Neural cell (in vitro differentiated cells): ENCODE measurements at regions not wholly inside any gene's neighbourhood (a gene's known extent, or its start where the extent isn't known, plus 50 kb on each side); places are given as distances from the start of the nearest gene placed in this dataset.
A peak's percentile ranks its signal among the peaks of the same experiment; 100 is the strongest.
"Not testable (repeated sequence)": the region's sequence is repeated elsewhere in the genome, so short reads cannot be mapped to it uniquely, and the experiment has no call there.

Experiments
- H2AFZ ChIP-seq: fragments of 200-600, 300-800 bp; sonication (generic), shearing (Covaris generic); 2 replicates; pipeline ENCODE4 v1.6.0; 2014; ENCODE audit warnings: low read depth, mild to moderate bottlenecking, antibody characterized with exemption, low read length, moderate library complexity
- H3F3A ChIP-seq: fragments of 200-600 bp; shearing (Covaris generic); 2 replicates; pipeline ENCODE4 v1.6.1; 2016; ENCODE audit warnings: mild to moderate bottlenecking, moderate library complexity, mixed read lengths, antibody characterized with exemption, low read length; ENCODE audit not compliant: insufficient read depth, poor library complexity, severe bottlenecking
- H3K27ac ChIP-seq: fragments of 200-600, 300-800 bp; sonication (generic), shearing (Covaris generic); 2 replicates; pipeline ENCODE4 v1.5.1; 2014; ENCODE audit warnings: mild to moderate bottlenecking, low read length, moderate library complexity
- H3K27me3 ChIP-seq: fragments of 300-800, 200-600 bp; sonication (generic), shearing (Covaris generic); 2 replicates; pipeline ENCODE4 v1.6.0; 2014; ENCODE audit warnings: mild to moderate bottlenecking, low read depth, low read length, moderate library complexity; ENCODE audit not compliant: insufficient read depth
- H3K36me3 ChIP-seq: fragments of 300-800, 200-600 bp; sonication (generic), shearing (Covaris generic); 2 replicates; pipeline ENCODE4 v1.5.1; 2014; ENCODE audit warnings: mild to moderate bottlenecking, antibody characterized with exemption, low read length, moderate library complexity; ENCODE audit not compliant: insufficient read depth
- H3K4me2 ChIP-seq: fragments of 300-800, 200-600 bp; sonication (generic), shearing (Covaris generic); 2 replicates; pipeline ENCODE4 v1.6.0; 2014; ENCODE audit warnings: mild to moderate bottlenecking, low read length
- H3K4me3 ChIP-seq: fragments of 300-800, 200-600 bp; sonication (generic), shearing (Covaris generic); 2 replicates; pipeline ENCODE4 v1.5.1; 2014; ENCODE audit warnings: mild to moderate bottlenecking, low read length, moderate library complexity
- H3K79me2 ChIP-seq: fragments of 200-600 bp; shearing (Covaris generic); replicated peaks from 2 replicates; pipeline ENCODE4 v1.6.0; 2014; ENCODE audit warnings: mild to moderate bottlenecking, low read length, moderate library complexity; ENCODE audit not compliant: insufficient read depth
- H3K9ac ChIP-seq: fragments of 300-800, 200-600 bp; sonication (generic), shearing (Covaris generic); 2 replicates; pipeline ENCODE4 v1.6.1; 2016; ENCODE audit warnings: mild to moderate bottlenecking, low read length, mixed read lengths
- H3K9me2 ChIP-seq: fragments of 200-600 bp; shearing (Covaris generic); 2 replicates; pipeline ENCODE4 v1.6.1; 2016; ENCODE audit warnings: mild to moderate bottlenecking, low read length, mixed read lengths; ENCODE audit not compliant: insufficient read depth
- H3K9me3 ChIP-seq: fragments of 200-600, 300-800 bp; sonication (generic), shearing (Covaris generic); 2 replicates; pipeline ENCODE4 v1.6.1; 2016; ENCODE audit warnings: mild to moderate bottlenecking, mixed run types, low read length, moderate library complexity, mixed read lengths
- H4K20me1 ChIP-seq: fragments of 200-600 bp; shearing (Covaris generic); 2 replicates; pipeline ENCODE4 v1.6.1; 2016; ENCODE audit warnings: mild to moderate bottlenecking, mixed run types; ENCODE audit not compliant: insufficient read depth
- CTCF ChIP-seq: fragments of 450-650 bp; IDR thresholded peaks from 2 replicates; pipeline ENCODE4 v1.5.1; 2014; ENCODE audit warnings: antibody characterized with exemption, mild to moderate bottlenecking, moderate library complexity; ENCODE audit not compliant: poor library complexity, severe bottlenecking
- EP300 ChIP-seq: fragments of 450-650 bp; conservative IDR thresholded peaks from 2 replicates; pipeline ENCODE4 v1.6.1; 2014; ENCODE audit warnings: antibody characterized with exemption, mild to moderate bottlenecking, moderate library complexity; ENCODE audit not compliant: poor library complexity, severe bottlenecking
- EZH2 ChIP-seq: fragments of 200-600, 300-800 bp; shearing (Covaris generic), sonication (generic); IDR thresholded peaks from 2 replicates; pipeline ENCODE4 v1.6.1; 2014; ENCODE audit warnings: antibody characterized with exemption, low read length, borderline replicate concordance, mild to moderate bottlenecking; ENCODE audit not compliant: insufficient read depth, poor library complexity, severe bottlenecking
- MXI1 ChIP-seq: fragments of 450-650 bp; conservative IDR thresholded peaks from 2 replicates; pipeline ENCODE4 v1.6.1; 2014; ENCODE audit warnings: antibody characterized with exemption, mild to moderate bottlenecking; ENCODE audit not compliant: poor library complexity, severe bottlenecking
- POLR2AphosphoS5 ChIP-seq: IDR thresholded peaks from 2 replicates; pipeline ENCODE4 v1.6.1; 2012
- RAD21 ChIP-seq: fragments of 450-650 bp; conservative IDR thresholded peaks from 2 replicates; pipeline ENCODE4 v1.6.1; 2014; ENCODE audit warnings: antibody characterized with exemption, mild to moderate bottlenecking, moderate library complexity
- SMC3 ChIP-seq: fragments of 450-650 bp; conservative IDR thresholded peaks from 2 replicates; pipeline ENCODE4 v1.6.1; 2014; ENCODE audit warnings: antibody characterized with exemption, mild to moderate bottlenecking, moderate library complexity; ENCODE audit not compliant: poor library complexity
- TAF1 ChIP-seq: IDR thresholded peaks from 2 replicates; pipeline ENCODE4 v1.6.1; 2012; ENCODE audit warnings: low read depth
- TF ChIP-seq, protein P1 (sequence below): IDR thresholded peaks from 2 replicates; pipeline ENCODE4 v1.6.1; 2012; ENCODE audit warnings: borderline replicate concordance

DNA sequence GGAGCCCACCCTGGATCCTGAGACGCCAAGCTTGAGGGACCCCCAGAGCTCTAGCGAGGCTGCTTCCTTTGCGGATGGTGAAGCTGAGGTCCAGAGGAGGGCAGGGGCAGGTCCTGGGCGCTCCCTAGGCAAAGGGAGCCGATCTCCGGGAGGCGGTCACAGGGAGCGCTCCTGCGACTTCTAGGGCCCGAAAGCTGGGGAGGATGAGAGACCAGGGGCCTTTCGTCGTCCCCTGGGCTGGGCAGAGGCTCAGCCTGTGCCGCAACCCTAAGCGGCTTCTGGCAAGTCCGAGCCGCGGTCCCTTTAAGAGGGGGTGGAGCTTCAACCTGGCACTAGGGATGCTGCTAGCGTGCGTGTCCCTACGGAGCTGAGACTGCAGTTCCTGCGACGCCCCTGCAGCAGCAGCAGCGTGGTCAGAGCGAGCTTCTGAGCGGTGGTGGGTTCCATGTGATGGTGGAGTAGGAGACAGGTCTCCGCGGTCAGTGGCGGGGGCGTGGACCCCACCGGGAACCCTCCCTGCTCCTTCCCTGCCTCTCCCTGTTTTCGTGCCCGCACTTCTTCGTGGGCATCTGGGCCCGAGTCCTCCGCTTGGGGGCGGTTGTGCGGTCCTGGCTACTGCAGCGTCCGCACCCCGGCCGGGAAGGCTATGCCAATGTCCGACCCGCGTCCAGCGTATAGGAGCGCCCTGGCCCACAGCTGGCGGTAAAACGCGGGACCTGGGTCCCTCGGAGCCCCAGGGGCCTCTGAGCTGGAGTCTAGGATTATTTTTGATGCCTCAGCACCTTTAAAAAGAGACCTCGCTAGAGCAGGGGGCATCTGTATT lies 154.6 kb downstream of the CCDC74A start:
- peak overlapping the region; percentile 68 for H3K9ac ChIP-seq
- no peaks in the 10 kb centered on the region for H4K20me1 ChIP-seq
- H3K4me2 ChIP-seq = peak overlapping the region; percentile 68
- H3K4me3 ChIP-seq = peak overlapping the region; percentile 88
- no peaks in the 10 kb centered on the region for H3K9me3 ChIP-seq
- H3K9me2 ChIP-seq = no peaks in the 10 kb centered on the region
- H3K27me3 ChIP-seq = no peaks in the 10 kb centered on the region
- peak overlapping the region; percentile 31 for H3K27ac ChIP-seq
- peak overlapping the region; percentile 69 for H2AFZ ChIP-seq
- no peaks in the 10 kb centered on the region for H3K36me3 ChIP-seq
- no peak for TF ChIP-seq SMC3
- no peak for TF ChIP-seq EP300
- TF ChIP-seq TAF1 = peak; percentile 51
- TF ChIP-seq, protein P1, sequence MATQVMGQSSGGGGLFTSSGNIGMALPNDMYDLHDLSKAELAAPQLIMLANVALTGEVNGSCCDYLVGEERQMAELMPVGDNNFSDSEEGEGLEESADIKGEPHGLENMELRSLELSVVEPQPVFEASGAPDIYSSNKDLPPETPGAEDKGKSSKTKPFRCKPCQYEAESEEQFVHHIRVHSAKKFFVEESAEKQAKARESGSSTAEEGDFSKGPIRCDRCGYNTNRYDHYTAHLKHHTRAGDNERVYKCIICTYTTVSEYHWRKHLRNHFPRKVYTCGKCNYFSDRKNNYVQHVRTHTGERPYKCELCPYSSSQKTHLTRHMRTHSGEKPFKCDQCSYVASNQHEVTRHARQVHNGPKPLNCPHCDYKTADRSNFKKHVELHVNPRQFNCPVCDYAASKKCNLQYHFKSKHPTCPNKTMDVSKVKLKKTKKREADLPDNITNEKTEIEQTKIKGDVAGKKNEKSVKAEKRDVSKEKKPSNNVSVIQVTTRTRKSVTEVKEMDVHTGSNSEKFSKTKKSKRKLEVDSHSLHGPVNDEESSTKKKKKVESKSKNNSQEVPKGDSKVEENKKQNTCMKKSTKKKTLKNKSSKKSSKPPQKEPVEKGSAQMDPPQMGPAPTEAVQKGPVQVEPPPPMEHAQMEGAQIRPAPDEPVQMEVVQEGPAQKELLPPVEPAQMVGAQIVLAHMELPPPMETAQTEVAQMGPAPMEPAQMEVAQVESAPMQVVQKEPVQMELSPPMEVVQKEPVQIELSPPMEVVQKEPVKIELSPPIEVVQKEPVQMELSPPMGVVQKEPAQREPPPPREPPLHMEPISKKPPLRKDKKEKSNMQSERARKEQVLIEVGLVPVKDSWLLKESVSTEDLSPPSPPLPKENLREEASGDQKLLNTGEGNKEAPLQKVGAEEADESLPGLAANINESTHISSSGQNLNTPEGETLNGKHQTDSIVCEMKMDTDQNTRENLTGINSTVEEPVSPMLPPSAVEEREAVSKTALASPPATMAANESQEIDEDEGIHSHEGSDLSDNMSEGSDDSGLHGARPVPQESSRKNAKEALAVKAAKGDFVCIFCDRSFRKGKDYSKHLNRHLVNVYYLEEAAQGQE = peak; percentile 26
- no peak for TF ChIP-seq EZH2
- TF ChIP-seq CTCF = no peak
- peak; percentile 54 for TF ChIP-seq MXI1
- no peak for TF ChIP-seq RAD21
- peak; percentile 56 for TF ChIP-seq POLR2AphosphoS5
- H3F3A ChIP-seq = no peaks in the 10 kb centered on the region
- no peaks in the 10 kb centered on the region for H3K79me2 ChIP-seq

- not testable (repeated sequence) for H3K9me3 ChIP-seq, H3K9me2 ChIP-seq, H3K27ac ChIP-seq, H3F3A ChIP-seq, H3K27me3 ChIP-seq, H3K36me3 ChIP-seq, H3K79me2 ChIP-seq, H4K20me1 ChIP-seq
- H3K4me3 ChIP-seq = peak overlapping the region; percentile 88
- peak overlapping the region; percentile 62 for H3K4me2 ChIP-seq
- H3K9ac ChIP-seq = peak overlapping the region; percentile 68
- peak overlapping the region; percentile 69 for H2AFZ ChIP-seq
Measured at GRCh38 chr2:131682945-131683330, 155.2 kb downstream of the CCDC74A start.

GRCh38 chr2:131684631-131685316 lies 157.1 kb downstream of the CCDC74A start:
- H3K9ac ChIP-seq = not testable (repeated sequence)

DNA sequence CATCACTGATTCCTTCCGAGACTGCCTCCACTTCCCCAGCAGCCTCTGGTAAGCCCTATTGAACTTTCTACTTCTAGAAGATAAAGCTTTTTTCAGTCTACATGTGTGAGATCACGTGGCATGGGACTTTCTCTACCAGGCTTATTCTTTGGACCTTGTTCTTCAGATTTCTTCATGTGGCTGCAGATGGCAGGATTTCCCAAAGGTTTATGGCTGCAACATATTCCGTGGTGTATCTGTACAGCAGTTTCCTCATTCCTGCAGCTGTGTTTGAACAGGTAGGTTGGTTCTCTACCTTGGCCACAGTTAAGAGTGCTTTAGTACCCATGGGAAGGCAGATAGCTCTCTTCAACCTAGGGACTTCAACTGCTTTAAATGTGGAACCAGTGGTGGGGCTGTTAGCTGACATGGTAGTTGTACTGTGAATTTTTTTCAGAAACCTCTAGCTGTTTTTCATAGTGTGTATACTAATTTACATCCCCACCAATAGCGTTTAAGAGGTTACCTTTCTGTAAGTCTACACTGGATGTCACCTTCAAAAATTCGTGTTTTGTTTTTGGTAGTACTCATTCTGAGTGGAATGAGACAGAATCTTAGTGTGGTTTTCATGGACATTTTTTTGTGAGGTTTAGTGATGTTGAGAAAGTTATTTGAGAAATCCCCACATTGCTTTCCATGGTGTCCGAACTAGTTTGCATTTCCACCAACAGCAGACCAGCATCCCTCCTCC lies 158.6 kb downstream of the CCDC74A start:
- H3K9ac ChIP-seq, H3K9me3 ChIP-seq, H3K4me3 ChIP-seq, H3K9me2 ChIP-seq, H3K27me3 ChIP-seq, H3K79me2 ChIP-seq, H3F3A ChIP-seq, H3K4me2 ChIP-seq, H3K36me3 ChIP-seq, H4K20me1 ChIP-seq, H2AFZ ChIP-seq, H3K27ac ChIP-seq: not testable (repeated sequence)

More at GRCh38 chr2:131684631-131685316, 157.1 kb downstream of the CCDC74A start:
- H2AFZ ChIP-seq, H3K4me2 ChIP-seq, H3K9me2 ChIP-seq, H3K4me3 ChIP-seq, H3K27ac ChIP-seq, H3K36me3 ChIP-seq, H3F3A ChIP-seq, H3K79me2 ChIP-seq, H3K9me3 ChIP-seq, H4K20me1 ChIP-seq, H3K27me3 ChIP-seq: not testable (repeated sequence)
